Glomerular endothelial cell (primary cell): ENCODE measurements at regions not wholly inside any gene's neighbourhood (a gene's known extent, or its start where the extent isn't known, plus 50 kb on each side); places are given as distances from the start of the nearest gene placed in this dataset.
"Not testable (repeated sequence)": the region's sequence is repeated elsewhere in the genome, so short reads cannot be mapped to it uniquely, and the experiment has no call there.

ENCODE experiments used
- DNase-seq: peaks from one replicate; pipeline ENCODE4 v3.0.0-alpha.2; 2011; ENCODE audit warnings: low read depth, low spot score; ENCODE audit errors: extremely low read depth

- no peak for DNase-seq
These were observed 1290.5 kb downstream of the ADGRL3 start for GRCh38 chr4:62490635-62491034.

- no peak for DNase-seq
These were observed 1286.9 kb downstream of the ADGRL3 start for GRCh38 chr4:62487016-62487415.

- no peak for DNase-seq
These were observed 1284.2 kb downstream of the ADGRL3 start for GRCh38 chr4:62484357-62484756.

- no peak for DNase-seq
These were observed 1282.2 kb downstream of the ADGRL3 start for GRCh38 chr4:62482355-62482754.

- DNase-seq = no peak
These were observed 1275.5 kb downstream of the ADGRL3 start for GRCh38 chr4:62475596-62475995.

- DNase-seq = no peak
These were observed 1274.7 kb downstream of the ADGRL3 start for GRCh38 chr4:62474802-62475201.

GRCh38 chr4:62471021-62471420 lies 1270.9 kb downstream of the ADGRL3 start:
- DNase-seq = no peak

- no peak for DNase-seq
These were observed 1270.4 kb downstream of the ADGRL3 start for GRCh38 chr4:62470421-62470983.

- no peak for DNase-seq
These were observed 1269.9 kb downstream of the ADGRL3 start for GRCh38 chr4:62470020-62470419.

- DNase-seq = no peak
These were observed 1261.8 kb downstream of the ADGRL3 start for GRCh38 chr4:62461961-62462360.

GRCh38 chr4:62460329-62460728 lies 1260.2 kb downstream of the ADGRL3 start:
- no peak for DNase-seq

- no peak for DNase-seq
These were observed 1257.2 kb downstream of the ADGRL3 start for GRCh38 chr4:62457356-62457755.

GRCh38 chr4:62455871-62456270 lies 1255.7 kb downstream of the ADGRL3 start:
- no peak for DNase-seq

- DNase-seq = no peak
These were observed 1254.4 kb downstream of the ADGRL3 start for GRCh38 chr4:62454535-62454934.

GRCh38 chr4:62450740-62451139 lies 1250.6 kb downstream of the ADGRL3 start:
- DNase-seq = no peak

GRCh38 chr4:62449538-62449937 lies 1249.4 kb downstream of the ADGRL3 start:
- DNase-seq = no peak

GRCh38 chr4:62448911-62449310 lies 1248.8 kb downstream of the ADGRL3 start:
- DNase-seq = no peak

GRCh38 chr4:62439051-62439450 lies 1238.9 kb downstream of the ADGRL3 start:
- DNase-seq = no peak

- DNase-seq = no peak
These were observed 1234.8 kb downstream of the ADGRL3 start for GRCh38 chr4:62434921-62435320.

- not testable (repeated sequence) for DNase-seq
These were observed 1231.5 kb downstream of the ADGRL3 start for GRCh38 chr4:62431513-62432231.

GRCh38 chr4:62429297-62429696 lies 1229.2 kb downstream of the ADGRL3 start:
- no peak for DNase-seq

- DNase-seq = no peak
These were observed 1215.1 kb downstream of the ADGRL3 start for GRCh38 chr4:62415256-62415655.

GRCh38 chr4:62414563-62414962 lies 1214.4 kb downstream of the ADGRL3 start:
- DNase-seq = no peak
